LHCN-M2 (cell line): ENCODE measurements at regions not wholly inside any gene's neighbourhood (a gene's known extent, or its start where the extent isn't known, plus 50 kb on each side); places are given as distances from the start of the nearest gene placed in this dataset.
"Not testable (repeated sequence)": the region's sequence is repeated elsewhere in the genome, so short reads cannot be mapped to it uniquely, and the experiment has no call there.

Experiments
- DNase-seq: peaks from one replicate; pipeline ENCODE4 v3.0.0-alpha.2; 2012; ENCODE audit warnings: low read depth

GRCh38 chr14:106044515-106044914 is 518.1 kb downstream of the TMEM121 start:
- DNase-seq, result no peak

GRCh38 chr14:106044949-106045596 is 518.7 kb downstream of the TMEM121 start:
- DNase-seq, result peak; percentile 22

- DNase-seq, result no peak
These were observed 525.4 kb downstream of the TMEM121 start for GRCh38 chr14:106051796-106052195.

- no peak for DNase-seq
These were observed 528.9 kb downstream of the TMEM121 start for GRCh38 chr14:106055289-106055688.

DNA sequence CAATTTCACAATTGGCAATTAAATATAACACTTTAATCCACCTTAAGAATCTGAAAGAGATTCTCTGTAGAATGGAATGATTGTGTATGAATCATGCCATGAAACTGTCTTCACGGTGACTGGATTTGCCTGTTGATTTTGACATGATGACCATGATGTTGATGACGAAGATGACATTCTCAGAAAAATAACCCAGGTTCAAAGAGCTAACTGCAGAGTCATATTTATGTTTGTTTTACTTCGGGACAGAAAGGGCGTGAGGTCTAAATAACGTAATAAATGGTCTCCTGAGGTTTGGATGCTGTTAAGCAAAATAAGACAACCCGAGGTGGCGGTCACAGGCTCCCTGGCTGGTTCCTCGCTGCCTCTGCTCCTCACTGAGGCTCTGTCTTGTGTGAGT is 532.0 kb downstream of the TMEM121 start:
- DNase-seq, result no peak

- DNase-seq, result no peak
These were observed 534.0 kb downstream of the TMEM121 start for GRCh38 chr14:106060276-106060975.

- DNase-seq, result not testable (repeated sequence)
These were observed 535.6 kb downstream of the TMEM121 start for GRCh38 chr14:106061877-106062500.

DNA sequence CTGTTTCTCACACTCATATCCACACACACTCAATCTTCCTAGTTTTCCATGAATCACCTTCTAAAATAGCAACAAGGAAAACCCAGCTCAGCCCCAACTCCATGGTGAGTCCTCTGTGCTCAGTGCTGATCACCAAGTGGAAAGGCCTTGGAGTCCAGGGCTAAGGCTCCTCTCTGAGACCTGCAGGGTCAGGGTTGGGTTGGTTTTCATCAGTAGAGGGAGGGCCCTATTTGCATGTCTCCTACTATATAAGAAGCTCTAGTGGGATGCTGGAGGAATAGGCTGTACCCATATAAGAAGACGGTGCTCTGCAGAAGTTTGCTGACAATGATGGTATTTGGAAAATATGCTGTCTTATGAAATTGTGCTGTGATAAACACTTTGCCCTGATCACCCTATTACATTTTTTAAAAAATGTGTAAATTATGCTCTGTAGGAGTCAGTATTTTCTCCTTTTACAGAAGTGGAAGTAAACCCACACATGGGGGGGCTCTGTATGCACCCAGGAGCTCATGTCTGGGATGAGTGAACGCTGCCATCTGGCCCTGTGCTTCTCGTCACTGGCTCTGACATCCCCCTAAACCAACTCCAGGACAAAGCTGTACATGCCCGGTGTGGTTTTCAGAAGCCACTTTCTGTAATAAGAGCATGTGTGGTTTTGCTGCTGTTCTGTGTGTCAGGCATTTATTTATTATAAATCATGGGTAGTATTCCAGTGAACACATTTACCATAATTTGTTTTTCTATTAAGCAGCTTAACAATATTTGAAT is 536.3 kb downstream of the TMEM121 start:
- no peak for DNase-seq

- no peak for DNase-seq
These were observed 541.6 kb downstream of the TMEM121 start for GRCh38 chr14:106067935-106068334.

DNA sequence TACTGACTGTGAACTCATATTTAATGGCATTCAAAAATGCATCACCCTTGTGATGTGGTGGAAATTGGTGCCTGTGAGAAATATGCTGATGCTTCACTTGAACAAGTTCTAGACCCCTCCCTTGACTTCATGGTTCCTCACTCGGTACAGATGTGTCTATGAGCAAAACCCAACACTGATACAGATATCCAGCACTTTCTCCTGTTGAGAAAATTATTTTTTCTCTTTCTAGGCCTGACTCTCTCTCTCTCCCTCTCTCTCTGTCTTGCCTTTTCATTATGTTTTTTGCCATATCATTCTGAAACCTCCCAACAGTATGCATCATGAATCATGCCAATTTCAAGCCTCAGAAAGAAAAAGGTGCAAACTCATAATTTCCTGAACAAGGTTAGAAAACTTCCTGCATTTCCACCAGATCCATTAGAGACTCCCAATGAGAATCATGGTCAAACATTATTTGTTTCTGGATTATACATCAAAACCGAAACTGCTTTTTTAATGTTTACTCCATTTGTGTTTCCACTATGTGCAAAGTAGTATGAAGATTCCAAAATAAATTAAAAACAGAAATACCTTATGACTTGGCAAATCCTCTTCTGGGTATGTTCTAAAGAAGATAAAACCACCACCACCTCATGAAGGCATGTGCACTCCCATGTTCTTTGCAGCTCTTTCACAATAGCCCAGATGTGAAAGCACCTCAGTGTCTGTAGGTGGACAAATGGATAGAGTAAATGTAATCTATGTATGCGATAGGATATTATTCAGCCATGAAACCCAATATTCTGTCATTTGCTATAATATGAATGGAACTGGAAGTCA is 543.6 kb downstream of the TMEM121 start:
- DNase-seq, result no peak

DNA sequence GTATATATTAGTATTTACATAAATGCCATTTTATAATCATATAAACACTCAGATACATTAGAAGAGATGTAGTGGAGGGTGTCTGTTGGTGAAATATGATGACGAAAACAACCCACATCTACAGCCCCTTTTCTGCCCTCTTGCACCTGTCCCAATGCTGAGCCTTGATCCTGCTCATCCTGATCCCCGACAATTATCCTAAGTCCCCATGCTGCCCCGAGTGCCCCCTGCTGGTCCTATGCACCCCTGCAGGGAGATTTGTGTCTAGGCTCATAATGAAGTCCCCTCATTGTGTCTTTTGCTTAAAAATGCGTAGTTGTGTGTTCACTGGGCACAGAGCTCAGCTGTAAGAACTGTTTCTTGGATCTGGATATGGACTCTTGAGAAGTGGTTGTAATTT is 554.5 kb downstream of the TMEM121 start:
- DNase-seq, result no peak

DNA sequence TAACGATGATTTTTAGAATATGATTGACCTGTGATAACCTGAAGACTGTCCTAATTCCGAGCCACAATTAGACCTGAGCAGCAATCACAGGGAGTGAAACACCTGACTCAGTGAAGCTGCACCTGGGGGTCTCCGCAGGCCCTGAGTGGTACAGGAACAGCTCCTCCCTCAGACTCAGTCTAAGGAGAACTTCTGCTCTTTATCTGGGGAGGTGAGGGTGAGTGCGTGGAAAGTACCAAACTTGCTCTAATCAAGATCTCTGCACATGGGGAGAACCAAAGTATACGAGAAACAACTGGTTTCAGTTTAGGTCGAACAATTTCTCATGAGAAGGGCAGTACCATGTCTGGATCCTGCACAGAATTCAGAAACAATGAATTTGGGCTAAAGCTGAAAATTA is 555.3 kb downstream of the TMEM121 start:
- DNase-seq, result not testable (repeated sequence)

- DNase-seq, result no peak
These were observed 556.7 kb downstream of the TMEM121 start for GRCh38 chr14:106083082-106083481.

GRCh38 chr14:106087837-106088236 is 561.5 kb downstream of the TMEM121 start:
- no peak for DNase-seq

DNA sequence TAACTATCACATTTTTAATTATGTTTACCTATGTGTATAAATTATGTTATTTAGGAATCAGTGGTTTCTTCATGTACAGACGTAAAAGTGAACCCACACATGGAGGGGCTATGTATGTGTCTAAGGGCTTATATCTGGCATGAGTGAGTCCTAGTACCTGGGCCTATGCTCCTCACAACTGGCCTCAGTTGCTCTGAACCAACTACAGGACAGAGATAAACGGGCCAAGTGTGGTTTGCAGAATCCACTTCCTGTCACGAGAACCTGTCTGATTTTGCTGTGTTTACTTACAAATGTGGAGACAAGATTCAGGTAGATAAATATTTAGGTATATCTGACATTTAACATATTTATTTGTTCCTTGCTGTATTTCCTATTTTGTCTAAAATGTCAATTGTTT is 562.5 kb downstream of the TMEM121 start:
- DNase-seq, result not testable (repeated sequence)

- DNase-seq, result no peak
These were observed 568.3 kb downstream of the TMEM121 start for GRCh38 chr14:106094654-106095189.

- DNase-seq, result no peak
These were observed 581.3 kb downstream of the TMEM121 start for GRCh38 chr14:106107703-106108102.

DNA sequence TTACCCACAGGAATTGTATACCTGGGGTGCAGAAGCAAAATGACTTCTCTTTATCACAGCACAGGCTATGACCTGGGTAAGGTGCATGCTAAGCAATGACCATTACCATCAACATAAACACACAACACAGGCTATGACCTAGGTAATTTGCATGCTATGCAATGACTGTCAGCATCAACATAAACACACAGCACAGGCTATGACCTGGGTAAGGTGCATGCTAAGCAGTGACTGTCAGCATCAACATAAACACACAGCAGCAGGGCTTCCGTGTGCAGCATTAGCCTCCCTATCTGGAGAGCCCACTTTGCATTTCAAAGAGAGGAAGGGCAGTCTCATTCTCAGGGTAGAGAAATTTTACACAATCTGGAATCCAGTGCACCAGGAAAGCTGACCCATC is 583.0 kb downstream of the TMEM121 start:
- DNase-seq, result no peak

DNA sequence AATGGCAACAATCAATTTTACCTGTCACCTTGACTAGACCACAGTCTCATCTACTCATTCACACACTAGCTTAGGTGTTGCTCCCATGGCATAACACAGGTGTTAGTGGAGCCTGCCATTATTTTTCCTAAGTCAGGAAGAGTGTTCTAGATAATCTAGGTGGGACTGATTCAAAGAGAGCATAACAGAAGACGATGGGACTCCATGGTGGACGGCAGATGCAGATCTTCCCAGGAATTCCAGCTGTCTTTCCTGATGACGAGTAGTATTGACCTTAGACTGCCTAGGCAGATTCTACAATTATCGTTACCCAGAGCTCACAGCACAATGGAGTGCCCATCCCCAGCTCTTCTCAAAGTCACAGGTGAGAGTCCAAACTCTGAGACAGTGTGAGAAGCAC is 589.0 kb downstream of the TMEM121 start:
- DNase-seq, result no peak

DNA sequence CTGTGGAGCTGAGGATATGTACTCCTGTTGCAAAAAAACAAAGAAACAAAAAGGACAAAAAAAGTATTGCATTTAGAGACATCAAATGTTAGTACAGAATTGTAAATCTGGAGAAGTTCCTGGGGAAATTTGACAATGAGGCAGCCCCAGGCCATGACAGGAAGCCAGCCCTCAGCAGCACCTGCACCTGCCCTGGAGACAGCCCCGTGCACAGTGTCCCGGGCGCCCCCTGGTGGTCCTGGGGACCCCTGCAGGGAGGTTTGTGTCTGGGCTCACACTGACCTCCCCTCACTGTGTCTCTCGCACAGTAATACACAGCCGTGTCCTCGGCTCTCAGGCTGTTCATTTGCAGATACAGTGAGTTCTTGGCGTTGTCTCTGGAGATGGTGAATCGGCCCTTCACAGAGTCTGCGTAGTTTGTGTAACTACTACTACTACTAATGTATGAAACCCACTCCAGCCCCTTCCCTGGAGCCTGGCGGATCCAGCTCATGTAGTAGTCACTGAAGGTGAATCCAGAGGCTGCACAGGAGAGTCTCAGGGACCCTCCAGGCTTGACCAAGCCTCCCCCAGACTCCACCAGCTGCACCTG is 590.1 kb downstream of the TMEM121 start:
- not testable (repeated sequence) for DNase-seq

DNA sequence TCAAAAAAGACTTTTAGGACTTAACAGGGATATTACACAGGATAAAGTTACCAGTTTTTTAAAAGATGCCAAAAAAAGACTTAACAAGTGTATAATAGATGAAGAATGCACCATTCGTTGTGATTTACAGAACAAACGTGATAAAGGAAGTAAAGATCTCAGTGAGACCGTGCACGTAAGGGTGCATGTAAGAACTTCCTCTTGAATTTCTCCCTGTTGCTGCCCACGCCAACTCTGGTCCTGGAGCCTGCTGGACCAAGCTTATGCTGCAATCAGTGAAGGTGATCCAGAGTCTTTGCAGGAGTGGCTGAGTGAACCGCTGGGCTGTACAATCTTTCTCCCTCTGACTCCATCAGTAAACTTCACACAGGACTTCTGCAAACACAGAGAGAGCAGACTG is 593.7 kb downstream of the TMEM121 start:
- DNase-seq, result no peak
